ENCODE measurements at regions not wholly inside any gene's neighbourhood (a gene's known extent, or its start where the extent isn't known, plus 50 kb on each side); places are given as distances from the start of the nearest gene placed in this dataset.

DNA sequence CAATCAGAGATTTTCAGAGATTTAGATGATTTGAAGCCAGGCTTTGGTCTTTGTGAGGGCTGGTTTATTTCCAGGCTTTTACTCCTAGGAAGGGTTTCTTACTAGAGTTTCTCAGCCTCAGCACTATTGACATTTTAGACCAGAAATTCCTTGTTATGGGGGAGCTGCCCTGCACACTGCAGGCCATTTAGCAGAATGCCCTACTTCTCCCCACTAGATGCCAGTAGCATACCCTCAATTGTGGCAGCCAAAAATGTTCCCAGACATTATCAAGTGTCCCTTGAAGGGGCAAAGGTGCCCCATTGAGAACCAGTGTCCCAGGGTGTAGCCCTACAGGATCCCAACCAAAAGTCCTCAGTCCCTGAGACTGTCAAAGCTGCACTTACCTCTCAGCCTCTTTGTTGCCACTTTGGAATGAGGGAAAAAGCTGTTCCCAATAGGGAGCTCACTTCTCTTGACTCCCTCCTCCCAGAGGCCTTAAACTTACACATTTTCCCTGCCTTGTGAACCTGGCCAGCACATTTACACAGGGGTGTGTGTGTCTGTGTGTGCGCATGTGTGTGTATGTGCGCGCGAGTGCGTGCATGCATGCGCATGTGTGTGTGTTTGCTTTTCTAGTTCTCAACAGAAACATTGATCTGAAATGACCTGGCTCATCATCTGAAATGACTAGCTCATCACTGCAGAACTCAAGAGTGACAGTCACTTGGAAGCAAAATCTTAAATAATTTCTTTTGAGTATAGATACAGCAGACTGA, 231.4 kb downstream of the QDPR start:
- TF ChIP-seq YY1 (IDR thresholded peaks at IDR 0.05; ENCODE audit: low read depth) (no peak), TCF12 (IDR thresholded peaks at IDR 0.05; ENCODE audit: low read depth) (no peak), TAF1 (IDR thresholded peaks at IDR 0.05; ENCODE audit: low read depth) (no peak), FOXM1 (IDR thresholded peaks at IDR 0.05; ENCODE audit: borderline replicate concordance, low read depth) (no peak), CEBPB (IDR thresholded peaks at IDR 0.05) (no peak), NFIC (IDR thresholded peaks at IDR 0.05) (no peak), TEAD4 (IDR thresholded peaks at IDR 0.05) (no peak), ZBTB7A (IDR thresholded peaks at IDR 0.05; ENCODE audit: low read depth) (no peak), RAD21 (IDR thresholded peaks at IDR 0.05; ENCODE audit: low read depth) (no peak), REST (IDR thresholded peaks at IDR 0.05; ENCODE audit: low read depth) (no peak), CREB1 (IDR thresholded peaks at IDR 0.05; ENCODE audit: low read depth) (no peak), EGR1 (IDR thresholded peaks at IDR 0.05) (no peak), EP300 (IDR thresholded peaks at IDR 0.05; ENCODE audit: borderline replicate concordance) (no peak)
- TF ChIP-seq, protein P1, sequence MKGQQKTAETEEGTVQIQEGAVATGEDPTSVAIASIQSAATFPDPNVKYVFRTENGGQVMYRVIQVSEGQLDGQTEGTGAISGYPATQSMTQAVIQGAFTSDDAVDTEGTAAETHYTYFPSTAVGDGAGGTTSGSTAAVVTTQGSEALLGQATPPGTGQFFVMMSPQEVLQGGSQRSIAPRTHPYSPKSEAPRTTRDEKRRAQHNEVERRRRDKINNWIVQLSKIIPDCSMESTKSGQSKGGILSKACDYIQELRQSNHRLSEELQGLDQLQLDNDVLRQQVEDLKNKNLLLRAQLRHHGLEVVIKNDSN (IDR thresholded peaks at IDR 0.05): no peak
- TF ChIP-seq, protein P2, sequence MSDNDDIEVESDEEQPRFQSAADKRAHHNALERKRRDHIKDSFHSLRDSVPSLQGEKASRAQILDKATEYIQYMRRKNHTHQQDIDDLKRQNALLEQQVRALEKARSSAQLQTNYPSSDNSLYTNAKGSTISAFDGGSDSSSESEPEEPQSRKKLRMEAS (IDR thresholded peaks at IDR 0.05): no peak

DNA sequence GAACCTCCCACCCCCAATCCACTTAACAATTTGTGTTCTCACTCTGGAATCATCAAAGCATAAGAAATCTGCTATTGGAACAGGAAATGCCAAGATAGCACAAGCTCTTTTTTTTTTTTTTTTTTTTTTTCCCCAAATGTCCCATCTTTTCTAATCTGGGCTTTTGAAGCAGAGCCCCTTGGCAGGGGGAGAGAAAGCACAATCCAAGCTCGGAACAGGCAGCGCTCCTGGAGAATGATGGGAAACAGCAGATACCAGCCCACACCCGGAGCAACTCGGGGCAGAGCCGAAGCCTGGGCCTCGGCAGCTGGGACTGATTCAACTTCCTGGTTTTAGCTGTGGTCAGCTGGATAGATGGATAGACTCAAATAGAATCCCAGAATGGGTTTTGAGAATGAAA, 235.1 kb downstream of the QDPR start:
- TF ChIP-seq RAD21 (IDR thresholded peaks at IDR 0.05; ENCODE audit: low read depth) (no peak), EGR1 (IDR thresholded peaks at IDR 0.05) (no peak), CREB1 (IDR thresholded peaks at IDR 0.05; ENCODE audit: low read depth) (no peak), ZBTB7A (IDR thresholded peaks at IDR 0.05; ENCODE audit: low read depth) (no peak), REST (IDR thresholded peaks at IDR 0.05; ENCODE audit: low read depth) (no peak), TCF12 (IDR thresholded peaks at IDR 0.05; ENCODE audit: low read depth) (no peak), CEBPB (IDR thresholded peaks at IDR 0.05) (no peak), NFIC (IDR thresholded peaks at IDR 0.05) (no peak), FOXM1 (IDR thresholded peaks at IDR 0.05; ENCODE audit: borderline replicate concordance, low read depth) (no peak), EP300 (IDR thresholded peaks at IDR 0.05; ENCODE audit: borderline replicate concordance) (no peak), TEAD4 (IDR thresholded peaks at IDR 0.05) (no peak), YY1 (IDR thresholded peaks at IDR 0.05; ENCODE audit: low read depth) (no peak), TAF1 (IDR thresholded peaks at IDR 0.05; ENCODE audit: low read depth) (no peak)
- TF ChIP-seq, protein P2 (IDR thresholded peaks at IDR 0.05): no peak
- TF ChIP-seq, protein P1 (IDR thresholded peaks at IDR 0.05): no peak

DNA sequence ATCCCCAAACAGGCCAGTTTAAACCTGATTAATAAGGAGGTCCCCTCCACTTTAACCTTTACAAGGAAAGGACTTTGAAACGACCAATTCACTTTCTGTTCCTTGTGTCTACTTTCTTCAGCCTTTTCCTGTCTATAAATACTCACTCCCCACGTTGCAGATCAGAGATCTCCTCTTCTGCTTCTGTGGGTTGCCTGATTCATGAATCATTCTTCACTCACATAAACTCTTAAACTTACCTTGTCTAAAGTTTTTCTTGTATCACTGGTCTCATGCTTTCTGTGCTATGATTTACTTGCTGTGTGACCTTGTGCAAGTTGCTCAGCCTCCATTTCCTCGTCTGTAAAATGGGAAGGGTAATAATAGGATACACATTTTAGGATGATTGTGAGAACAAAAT, 236.1 kb downstream of the QDPR start:
- TF ChIP-seq EP300 (IDR thresholded peaks at IDR 0.05; ENCODE audit: borderline replicate concordance) (no peak), ZBTB7A (IDR thresholded peaks at IDR 0.05; ENCODE audit: low read depth) (no peak), RAD21 (IDR thresholded peaks at IDR 0.05; ENCODE audit: low read depth) (no peak), YY1 (IDR thresholded peaks at IDR 0.05; ENCODE audit: low read depth) (no peak), TAF1 (IDR thresholded peaks at IDR 0.05; ENCODE audit: low read depth) (no peak), CEBPB (IDR thresholded peaks at IDR 0.05) (no peak), CREB1 (IDR thresholded peaks at IDR 0.05; ENCODE audit: low read depth) (no peak), REST (IDR thresholded peaks at IDR 0.05; ENCODE audit: low read depth) (no peak), TCF12 (IDR thresholded peaks at IDR 0.05; ENCODE audit: low read depth) (no peak), TEAD4 (IDR thresholded peaks at IDR 0.05) (no peak), EGR1 (IDR thresholded peaks at IDR 0.05) (no peak), NFIC (IDR thresholded peaks at IDR 0.05) (no peak), FOXM1 (IDR thresholded peaks at IDR 0.05; ENCODE audit: borderline replicate concordance, low read depth) (no peak)
- TF ChIP-seq, protein P1 (IDR thresholded peaks at IDR 0.05): no peak
- TF ChIP-seq, protein P2 (IDR thresholded peaks at IDR 0.05): no peak

Measured in Ishikawa (cell line).